GM10248 (cell line): ENCODE measurements at regions not wholly inside any gene's neighbourhood (a gene's known extent, or its start where the extent isn't known, plus 50 kb on each side); places are given as distances from the start of the nearest gene placed in this dataset.

Source experiments
- CTCF ChIA-PET: fragments of 300-600 bp; sonication (Branson Sonifier 250); formaldehyde crosslinking; extraction: SDS; loops from one replicate; lab custom pipeline; 2021; ENCODE audit warnings: antibody characterized with exemption; lab: Yijun Ruan, JAX
- POLR2A ChIA-PET: fragments of 350-650 bp; sonication (Branson Sonifier 250); formaldehyde crosslinking; extraction: SDS; loops from one replicate; lab custom pipeline; 2020; ENCODE audit warnings: antibody characterized with exemption; lab: Yijun Ruan, JAX
- DNase-seq: peaks from one replicate; pipeline ENCODE4 v3.0.0; 2012; ENCODE audit errors: extremely low spot score
- TF ChIP-seq, protein P1 (sequence below): IDR thresholded peaks from 2 replicates; pipeline ENCODE4 v1.5.1; 2012; ENCODE audit warnings: mild to moderate bottlenecking, low read depth; ENCODE audit errors: extremely low read depth, missing control alignments, control extremely low read depth

GRCh38 chr13:72198042-72198441 is 331.0 kb upstream of the DACH1 start:
- ChIA-PET POLR2A (no interaction called here), CTCF (interaction anchor here (0.6 to 1.5 kb wide), 3 partner anchors 8 to 421 kb away, joined by 3 to 4 read pairs (median 3); no protein-coding TSS in a partner anchor)
- DNase-seq: no peak
- TF ChIP-seq, protein P1, sequence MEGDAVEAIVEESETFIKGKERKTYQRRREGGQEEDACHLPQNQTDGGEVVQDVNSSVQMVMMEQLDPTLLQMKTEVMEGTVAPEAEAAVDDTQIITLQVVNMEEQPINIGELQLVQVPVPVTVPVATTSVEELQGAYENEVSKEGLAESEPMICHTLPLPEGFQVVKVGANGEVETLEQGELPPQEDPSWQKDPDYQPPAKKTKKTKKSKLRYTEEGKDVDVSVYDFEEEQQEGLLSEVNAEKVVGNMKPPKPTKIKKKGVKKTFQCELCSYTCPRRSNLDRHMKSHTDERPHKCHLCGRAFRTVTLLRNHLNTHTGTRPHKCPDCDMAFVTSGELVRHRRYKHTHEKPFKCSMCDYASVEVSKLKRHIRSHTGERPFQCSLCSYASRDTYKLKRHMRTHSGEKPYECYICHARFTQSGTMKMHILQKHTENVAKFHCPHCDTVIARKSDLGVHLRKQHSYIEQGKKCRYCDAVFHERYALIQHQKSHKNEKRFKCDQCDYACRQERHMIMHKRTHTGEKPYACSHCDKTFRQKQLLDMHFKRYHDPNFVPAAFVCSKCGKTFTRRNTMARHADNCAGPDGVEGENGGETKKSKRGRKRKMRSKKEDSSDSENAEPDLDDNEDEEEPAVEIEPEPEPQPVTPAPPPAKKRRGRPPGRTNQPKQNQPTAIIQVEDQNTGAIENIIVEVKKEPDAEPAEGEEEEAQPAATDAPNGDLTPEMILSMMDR: no peak

DNA sequence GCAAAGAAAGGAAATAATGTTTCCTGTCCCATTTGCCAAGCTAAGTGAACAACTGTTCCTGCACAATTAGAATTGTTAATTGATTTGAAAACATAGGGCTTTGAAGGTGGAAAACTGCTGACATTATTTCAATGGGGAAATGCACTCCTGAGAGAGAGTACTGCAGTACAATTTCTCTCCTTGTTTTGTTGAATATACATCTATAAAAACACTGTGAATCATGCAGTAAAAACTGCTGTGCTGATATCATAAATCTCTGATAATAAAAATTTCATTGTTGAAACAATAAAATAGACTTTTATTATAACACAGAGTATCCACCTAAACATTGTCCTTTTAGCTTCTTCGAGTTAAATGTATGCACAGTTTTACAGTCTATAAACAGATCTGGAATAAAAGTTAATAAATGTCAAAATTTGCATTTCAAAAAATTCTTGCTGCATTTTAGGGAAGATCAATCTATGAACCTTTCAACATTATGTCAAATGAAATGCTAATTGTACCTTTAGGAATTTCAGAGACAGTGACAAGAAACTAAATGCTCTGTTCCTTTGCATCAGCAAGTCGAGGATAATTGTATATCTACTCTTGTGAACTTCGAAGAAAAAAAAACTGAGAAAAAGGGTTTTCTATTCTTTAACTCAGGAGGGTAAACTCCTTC is 328.2 kb upstream of the DACH1 start:
- DNase-seq: no peak
- TF ChIP-seq, protein P1: no peak
- CTCF ChIA-PET: interaction anchor here (1.5 kb wide), 1 partner anchor 23 kb away, joined by 3 read pairs; no protein-coding TSS in a partner anchor
- POLR2A ChIA-PET: no interaction called here

DNA sequence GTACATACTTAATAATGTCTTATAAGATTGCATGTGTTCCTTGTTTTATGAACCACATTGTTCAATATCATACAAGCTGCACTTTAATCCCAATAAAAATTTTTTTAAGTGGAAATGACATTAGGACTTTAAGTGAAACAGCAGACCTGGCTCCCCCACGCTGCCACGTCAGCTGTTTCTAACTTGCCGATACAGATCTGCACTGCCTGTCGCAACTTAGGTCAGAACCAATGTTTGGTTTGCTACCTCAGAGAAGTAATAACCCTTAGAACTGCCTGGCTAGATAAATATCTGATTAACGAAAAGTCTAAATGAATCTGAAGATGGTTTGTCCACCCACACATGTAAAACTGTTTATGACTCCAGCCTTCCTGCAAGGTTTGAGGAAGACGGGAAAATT is 327.5 kb upstream of the DACH1 start:
- ChIA-PET POLR2A (no interaction called here), CTCF (interaction anchor here (1.5 kb wide), 1 partner anchor 22 kb away, joined by 3 read pairs; no protein-coding TSS in a partner anchor)
- DNase-seq: no peak
- TF ChIP-seq, protein P1: no peak

- CTCF ChIA-PET: no interaction called here
- DNase-seq: no peak
- TF ChIP-seq, protein P1: no peak
- POLR2A ChIA-PET: no interaction called here
Measured at GRCh38 chr13:72186730-72187422, 319.9 kb upstream of the DACH1 start.

DNA sequence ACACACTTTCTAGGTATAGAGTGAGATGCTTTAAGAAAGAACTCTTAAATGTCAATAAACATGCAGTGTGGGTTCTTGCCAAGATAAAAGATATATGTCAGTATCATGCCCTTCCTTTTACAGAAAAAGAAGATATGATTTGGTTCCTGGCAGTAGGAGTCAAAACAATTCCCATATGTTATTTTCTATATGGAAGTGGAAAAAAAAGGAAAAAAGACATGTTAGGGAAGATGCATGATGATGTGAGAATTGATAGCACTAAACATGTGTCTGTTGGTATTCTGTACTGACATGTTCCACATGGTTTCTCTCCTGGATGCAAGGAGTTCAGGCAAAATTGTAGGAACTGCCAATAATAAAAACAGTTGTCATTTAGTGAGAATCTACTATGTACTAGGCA is 318.8 kb upstream of the DACH1 start:
- no peak for DNase-seq
- ChIA-PET CTCF (no interaction called here), POLR2A (no interaction called here)
- TF ChIP-seq, protein P1: no peak

- POLR2A ChIA-PET: no interaction called here
- CTCF ChIA-PET: no interaction called here
- TF ChIP-seq, protein P1: no peak
- no peak for DNase-seq
Measured at GRCh38 chr13:72181661-72182060, 314.7 kb upstream of the DACH1 start.
